Small intestine (tissue), 7 donors: ENCODE measurements at regions not wholly inside any gene's neighbourhood (a gene's known extent, or its start where the extent isn't known, plus 50 kb on each side); places are given as distances from the start of the nearest gene placed in this dataset.

Experiments used
- DNase-seq, 2 donors: peaks; one replicate each; pipeline versions ENCODE4 v3.0.0 to v3.0.0-alpha.2; 2013
- FAIRE-seq: peaks from 2 replicates; lab custom pipeline; 2012; peaks lifted over from hg19 to GRCh38; lab: Jason Lieb, UNC
- H3K27ac ChIP-seq, 3 donors: one replicate each; pipeline ENCODE4 v1.5.1; 2013; ENCODE audit warnings: low read length in 2 of 3, mild to moderate bottlenecking in 2 of 3, control low read depth in 1 of 3, inconsistent platforms in 1 of 3, low read depth in 1 of 3, moderate library complexity in 1 of 3
- H3K27me3 ChIP-seq, 3 donors: one replicate each; pipeline ENCODE4 v1.6.1; 2013; ENCODE audit warnings: low read length in 3 of 3, inconsistent platforms in 1 of 3; ENCODE audit not compliant: control insufficient read depth in 3 of 3, insufficient read depth in 3 of 3
- H3K36me3 ChIP-seq, 3 donors: one replicate each; pipeline ENCODE4 v1.6.1; 2013; ENCODE audit warnings: low read length in 3 of 3, inconsistent platforms in 1 of 3, low read depth in 1 of 3, mild to moderate bottlenecking in 1 of 3, moderate library complexity in 1 of 3; ENCODE audit not compliant: control insufficient read depth in 3 of 3, insufficient read depth in 2 of 3
- H3K4me1 ChIP-seq, 3 donors: one replicate each; pipeline ENCODE4 v1.6.1; 2013; ENCODE audit warnings: low read length in 2 of 3, inconsistent platforms in 1 of 3, low read depth in 1 of 3, mild to moderate bottlenecking in 1 of 3, moderate library complexity in 1 of 3; ENCODE audit not compliant: control insufficient read depth in 3 of 3, insufficient read depth in 2 of 3
- H3K4me3 ChIP-seq, 3 donors: one replicate each; pipeline ENCODE4 v1.5.1; 2013; ENCODE audit warnings: low read length in 3 of 3, control low read depth in 1 of 3, inconsistent platforms in 1 of 3, low read depth in 1 of 3, mild to moderate bottlenecking in 1 of 3, moderate library complexity in 1 of 3
- H3K9me3 ChIP-seq, 2 donors: one replicate each; pipeline ENCODE4 v1.6.1; 2013; ENCODE audit warnings: low read depth in 1 of 2, low read length in 1 of 2; ENCODE audit not compliant: control insufficient read depth in 2 of 2, insufficient read depth in 1 of 2
- WGBS, 3 donors: extraction: QIAGEN DNeasy Blood & Tissue Kit; methylation state at CpG; one replicate each; pipeline ENCODE4 v1.1.7; 2013; 5-methylcytosine and 5-hydroxymethylcytosine counted together
- donor health status: healthy with polysubstance abuse.
- donor health status: control.
- donor health status: control.
- donor health status: Bipolar disorder and iron deficiency.
- donor health status: healthy.

DNA sequence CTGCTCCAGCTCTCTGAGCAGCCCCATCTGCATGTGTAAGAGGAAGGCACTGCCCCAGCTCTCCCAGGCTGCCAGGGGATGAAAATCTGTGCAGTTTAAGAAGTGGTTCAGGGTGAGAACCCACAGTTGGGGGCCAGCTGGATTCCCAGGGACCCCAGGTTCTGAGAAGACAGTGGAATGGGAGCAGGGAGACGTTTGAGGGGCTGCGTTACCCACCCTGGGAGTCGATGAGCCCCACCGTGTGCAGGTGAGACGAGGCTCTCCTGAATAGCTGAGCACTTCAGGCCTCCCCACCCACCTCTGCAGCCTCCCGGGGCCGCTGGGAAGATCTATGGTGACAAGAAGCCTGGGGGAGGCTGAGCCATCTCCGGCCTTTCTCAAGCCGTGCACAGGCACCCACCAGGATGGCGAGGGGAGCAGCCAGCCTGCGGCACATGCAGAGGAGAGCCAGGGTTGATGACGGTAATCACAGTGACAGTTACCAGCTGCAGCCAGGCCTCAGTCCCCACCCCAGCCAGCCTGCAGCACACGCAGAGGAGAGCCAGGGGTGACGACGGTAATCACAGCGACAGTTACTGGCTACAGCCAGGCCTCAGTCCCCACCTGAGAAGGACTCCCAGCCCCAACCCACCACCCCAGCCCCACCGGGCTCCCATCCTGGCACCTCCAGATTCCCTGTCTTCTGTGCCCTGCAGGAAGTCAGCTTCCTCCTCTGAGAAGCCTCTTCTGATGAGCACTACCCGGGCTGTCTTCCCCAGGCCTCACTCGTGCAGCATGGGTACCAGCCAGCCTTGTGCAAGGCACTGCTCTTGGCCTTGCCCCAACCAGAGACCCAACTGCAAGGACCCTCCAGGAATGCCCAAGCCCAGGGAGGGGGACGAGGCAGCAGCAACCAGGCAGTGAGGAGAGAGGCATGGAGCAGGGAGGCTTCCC, 150.8 kb upstream of the PPP1R26 start:
- Histone ChIP-seq H3K9me3 (no peaks in the 10 kb centered on the region), H3K36me3 (no peaks in the 10 kb centered on the region), H3K4me1 (peaks cover 0 to 4% (median 0%) of the 10 kb centered on the region in 3 donors), H3K27ac (no peak overlapping the region), H3K4me3 (no peak overlapping the region), H3K27me3 (no peaks in the 10 kb centered on the region)
- WGBS, 3 donors, result 70 to 78% (median 71%) methylated on average over 20 of the region's 20 CpGs
- no peak for DNase-seq
- FAIRE-seq, result no peak

DNA sequence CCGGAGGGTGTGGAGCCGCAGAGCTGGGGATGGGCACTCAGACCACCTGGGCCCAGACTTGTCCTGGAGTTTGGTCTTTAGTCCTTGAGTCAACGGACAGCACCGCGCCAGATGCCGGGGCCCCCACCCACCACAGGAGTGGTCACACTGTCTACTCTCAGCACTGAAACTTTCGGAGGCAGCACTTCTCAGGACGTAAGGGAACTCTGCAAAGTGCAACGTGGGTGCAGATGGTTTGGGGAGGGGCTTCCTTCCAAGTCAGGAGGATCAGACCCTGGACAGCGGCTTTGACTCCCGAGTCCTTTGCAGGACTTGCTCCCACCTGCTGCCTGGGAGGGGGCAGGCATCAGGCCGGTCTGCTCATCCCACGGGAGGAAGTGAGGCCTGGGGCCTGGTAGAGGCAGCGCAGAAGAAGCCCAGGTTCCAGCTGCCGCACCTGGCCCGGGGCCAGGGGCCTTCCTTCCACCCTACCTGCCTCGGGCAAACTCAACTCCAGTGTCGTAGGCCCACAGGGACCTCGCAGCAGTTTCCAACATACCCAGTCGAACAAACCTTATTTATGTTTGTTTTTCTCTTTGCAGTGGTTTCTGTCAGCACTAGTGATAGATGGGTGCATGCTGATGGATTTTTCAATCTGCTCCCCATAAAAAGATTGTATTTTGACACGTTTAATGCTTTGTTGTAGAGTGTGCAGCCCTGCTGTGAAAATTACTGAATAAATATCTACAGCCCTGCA, 149.8 kb upstream of the PPP1R26 start:
- Histone ChIP-seq H3K9me3 (no peaks in the 10 kb centered on the region), H3K4me1 (peaks cover 0 to 4% (median 0%) of the 10 kb centered on the region in 3 donors), H3K4me3 (no peak overlapping the region), H3K27me3 (no peaks in the 10 kb centered on the region), H3K27ac (no peak overlapping the region), H3K36me3 (no peaks in the 10 kb centered on the region)
- no peak for FAIRE-seq
- WGBS, 3 donors, result 47 to 56% (median 53%) methylated on average over 20 to 21 of the region's 21 CpGs
- no peak for DNase-seq

DNA sequence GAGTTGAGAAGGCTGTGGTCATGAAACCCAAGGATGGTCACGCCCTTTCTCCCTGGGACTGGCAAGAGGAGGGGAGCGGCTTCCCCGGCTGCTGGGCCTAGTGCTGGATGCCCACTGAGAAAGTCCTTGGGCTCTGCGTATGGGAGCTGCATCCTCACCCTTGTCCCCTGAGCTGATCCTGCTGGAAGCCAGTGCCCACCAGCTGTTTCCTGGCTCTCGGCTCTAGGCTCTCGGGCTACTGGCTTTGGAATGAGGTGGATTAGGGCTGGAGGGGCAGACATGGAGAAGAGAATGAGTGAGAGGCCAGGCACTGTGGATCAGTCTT, 149.3 kb upstream of the PPP1R26 start:
- FAIRE-seq (no peak), DNase-seq (no peak)
- 79 to 88% (median 84%) methylated on average over 6 of the region's 6 CpGs for WGBS, 3 donors
- no peaks in the 10 kb centered on the region for H3K27me3 ChIP-seq
- no peaks in the 10 kb centered on the region for H3K36me3 ChIP-seq
- no peaks in the 10 kb centered on the region for H3K9me3 ChIP-seq
- H3K4me1 ChIP-seq, result peaks cover 0 to 4% (median 0%) of the 10 kb centered on the region in 3 donors
- H3K27ac ChIP-seq, result no peak overlapping the region
- H3K4me3 ChIP-seq, result no peak overlapping the region

DNA sequence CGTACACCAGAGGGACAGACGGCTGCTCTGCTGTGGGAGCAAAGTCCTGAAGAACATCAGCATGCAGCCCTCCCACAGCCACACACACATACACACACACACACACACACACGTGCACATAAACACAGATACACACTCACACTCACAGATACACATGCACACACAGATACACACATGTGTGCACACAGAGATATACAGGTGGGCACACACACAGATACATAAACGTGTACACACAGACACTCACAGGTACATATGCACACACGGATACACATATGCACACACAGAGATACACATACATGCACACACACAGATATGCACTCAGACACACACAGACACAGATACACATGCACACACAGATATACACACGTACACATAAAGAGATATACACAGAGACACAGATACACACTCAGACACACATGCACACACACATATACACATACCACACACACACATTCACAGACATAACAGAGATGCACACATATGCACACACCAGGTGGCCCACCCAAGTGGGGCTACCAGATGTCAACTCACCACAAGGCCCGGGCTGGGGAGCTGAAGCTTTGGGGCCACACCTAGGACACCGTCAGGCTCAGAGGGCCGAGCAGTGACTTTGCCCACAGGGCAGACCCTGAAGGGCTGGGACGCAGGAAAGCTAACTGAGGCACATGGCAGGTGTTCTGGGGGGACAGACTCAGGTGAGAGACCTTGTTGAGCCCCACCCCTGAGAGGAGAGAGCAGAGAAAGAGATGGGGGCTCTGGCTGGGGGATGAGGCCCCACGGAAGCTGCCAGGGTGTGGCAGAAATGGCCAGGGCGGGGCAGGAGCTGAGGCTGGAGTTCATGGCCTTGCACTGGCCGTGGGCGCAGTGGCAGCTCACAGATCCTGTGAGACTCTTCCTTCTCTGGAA, 148.6 kb upstream of the PPP1R26 start:
- Histone ChIP-seq H3K36me3 (no peaks in the 10 kb centered on the region), H3K4me1 (peaks cover 0 to 4% (median 0%) of the 10 kb centered on the region in 3 donors), H3K27me3 (no peaks in the 10 kb centered on the region), H3K27ac (no peak overlapping the region), H3K4me3 (no peak overlapping the region), H3K9me3 (no peaks in the 10 kb centered on the region)
- DNase-seq (no peak), FAIRE-seq (no peak)
- 49 to 71% (median 54%) methylated on average over 14 of the region's 14 CpGs for WGBS, 3 donors

DNA sequence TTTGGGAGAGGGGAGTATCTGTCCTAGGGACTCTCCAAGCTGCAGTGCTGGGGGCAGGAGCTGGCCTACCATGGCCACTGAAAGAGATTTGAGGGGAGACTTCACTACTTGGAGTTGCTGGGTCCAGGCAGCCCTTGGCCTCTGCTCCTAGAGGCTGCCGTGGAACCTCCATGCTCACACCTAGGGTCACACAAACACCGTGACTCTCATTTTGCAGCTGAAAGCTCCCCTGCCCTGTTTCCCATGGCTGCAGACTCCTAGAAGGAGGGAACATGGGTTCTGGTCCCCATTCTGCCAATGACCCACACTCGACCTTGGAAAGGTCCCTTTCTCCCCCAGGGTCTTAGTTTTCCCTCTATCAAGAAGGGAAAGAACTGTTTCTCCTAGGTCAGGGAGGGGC, 147.1 kb upstream of the PPP1R26 start:
- DNase-seq, result no peak
- Histone ChIP-seq H3K36me3 (no peaks in the 10 kb centered on the region), H3K27me3 (no peaks in the 10 kb centered on the region), H3K4me1 (peaks cover 0 to 4% (median 0%) of the 10 kb centered on the region in 3 donors), H3K4me3 (no peak overlapping the region), H3K27ac (peak overlapping the region in 1 of 3 donors; percentile 6), H3K9me3 (no peaks in the 10 kb centered on the region)
- no peak for FAIRE-seq
- WGBS, 3 donors, result 59 to 72% (median 60%) methylated on average over 3 of the region's 3 CpGs

DNA sequence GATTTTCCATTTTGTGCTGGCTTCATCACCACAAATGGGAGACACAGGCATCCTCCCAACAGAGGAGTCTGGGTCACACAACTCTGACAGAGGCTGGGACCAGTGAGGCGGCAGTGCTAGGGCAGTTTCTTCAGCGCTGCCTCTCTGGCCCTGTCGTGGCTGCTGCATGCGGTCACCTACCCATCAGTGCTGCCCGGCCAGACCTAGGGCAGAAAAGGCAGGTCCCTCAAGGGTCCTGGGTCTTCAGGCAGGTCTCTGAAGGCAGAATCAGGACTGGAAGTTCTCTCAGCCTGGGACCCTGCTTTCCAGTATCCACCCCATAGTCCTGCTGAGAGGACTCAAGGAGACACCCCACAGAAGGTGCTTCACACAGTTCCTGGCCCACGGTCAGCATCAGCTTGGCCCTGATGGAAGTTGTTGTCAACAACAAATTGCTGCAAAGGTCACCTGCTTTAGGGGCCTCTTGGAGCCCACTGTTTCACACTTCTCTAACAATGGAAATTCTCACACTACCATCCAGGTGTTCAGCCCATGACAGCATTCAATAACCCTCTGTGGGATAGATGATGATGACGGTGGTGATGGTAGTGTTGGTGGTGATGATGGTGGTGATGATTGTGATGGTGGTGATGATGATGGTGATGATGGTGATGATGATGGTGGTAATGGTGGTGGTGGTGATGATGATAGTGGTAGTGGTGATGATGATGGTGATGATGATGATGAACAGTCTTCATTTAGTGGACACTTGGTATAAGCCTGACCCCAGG, 146.4 kb upstream of the PPP1R26 start:
- Histone ChIP-seq H3K36me3 (no peaks in the 10 kb centered on the region), H3K27ac (no peak overlapping the region), H3K9me3 (no peaks in the 10 kb centered on the region), H3K4me3 (no peak overlapping the region), H3K27me3 (no peaks in the 10 kb centered on the region), H3K4me1 (peaks cover 0 to 4% (median 0%) of the 10 kb centered on the region in 3 donors)
- WGBS, 3 donors, result 94 to 96% (median 96%) methylated on average over 7 of the region's 7 CpGs
- DNase-seq (no peak), FAIRE-seq (no peak)

DNA sequence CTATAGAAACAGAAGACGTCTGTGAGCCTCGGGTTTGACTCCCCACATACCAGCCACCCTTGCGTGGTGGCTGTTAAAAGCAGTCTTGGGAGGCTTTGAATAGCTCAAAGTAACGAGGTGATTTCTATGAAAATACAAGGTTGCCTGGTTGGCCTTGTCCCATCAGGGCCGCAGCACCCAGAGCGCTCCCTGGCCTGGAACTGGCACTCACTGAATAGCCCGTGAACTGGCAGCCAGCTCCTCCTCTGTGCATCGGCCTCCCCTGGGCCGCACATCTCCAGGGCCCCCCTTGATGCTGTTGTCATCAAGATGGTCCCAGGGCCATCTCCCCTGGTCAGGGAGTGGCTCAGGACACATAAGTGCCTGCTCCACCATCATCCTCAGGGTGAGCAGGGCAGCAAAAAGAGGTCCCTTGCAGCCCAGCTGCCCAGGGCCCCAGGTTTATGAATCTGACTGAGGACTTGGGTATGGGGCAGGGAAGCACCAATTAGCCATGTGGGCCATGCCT, 144.6 kb upstream of the PPP1R26 start:
- Histone ChIP-seq H3K27me3 (peaks cover 0 to 7% (median 0%) of the 10 kb centered on the region in 3 donors), H3K27ac (no peak overlapping the region), H3K36me3 (no peaks in the 10 kb centered on the region), H3K4me3 (no peak overlapping the region), H3K4me1 (peaks cover 0 to 4% (median 0%) of the 10 kb centered on the region in 3 donors), H3K9me3 (no peaks in the 10 kb centered on the region)
- no peak for DNase-seq
- FAIRE-seq, result no peak
- 85 to 90% (median 86%) methylated on average over 9 of the region's 9 CpGs for WGBS, 3 donors
